ENCODE measurements at regions not wholly inside any gene's neighbourhood (a gene's known extent, or its start where the extent isn't known, plus 50 kb on each side); places are given as distances from the start of the nearest gene placed in this dataset.
"Not testable (repeated sequence)": the region's sequence is repeated elsewhere in the genome, so short reads cannot be mapped to it uniquely, and the experiment has no call there.

GRCh38 chr9:67133124-67133523 is 140.8 kb upstream of the SPATA31A3 start:
- not testable (repeated sequence) for TF ChIP-seq EP300, POLR2A (IDR thresholded peaks at IDR 0.05)
